ENCODE measurements at regions not wholly inside any gene's neighbourhood (a gene's known extent, or its start where the extent isn't known, plus 50 kb on each side); places are given as distances from the start of the nearest gene placed in this dataset.

GRCh38 chr3:168442502-168442901 lies 346.8 kb upstream of the GOLIM4 start:
- Histone ChIP-seq H4K8ac (ENCODE audit: low read depth in 2 of 2, low read length in 2 of 2) (no peak overlapping the region), H4K5ac (ENCODE audit: low read depth, low read length) (no peak overlapping the region), H3K4me3 (ENCODE audit: insufficient read depth, low read depth, low read length) (no peak overlapping the region), H2BK20ac (ENCODE audit: low read depth, low read length) (no peak overlapping the region), H3K18ac (ENCODE audit: low read depth, low read length) (no peak overlapping the region), H3K4me1 (ENCODE audit: control insufficient read depth, insufficient read depth, low read length) (no peaks in the 10 kb centered on the region), H3K9ac (ENCODE audit: low read depth, low read length) (no peak overlapping the region), H3K79me1 (ENCODE audit: low read depth in 1 of 2, low read length in 2 of 2) (no peaks in the 10 kb centered on the region), H3K14ac (replicated peaks; ENCODE audit: low read depth, low read length) (no peak overlapping the region), H3K9me3 (ENCODE audit: control insufficient read depth, insufficient read depth, low read length) (no peaks in the 10 kb centered on the region), H3K23ac (ENCODE audit: low read depth, low read length) (no peak overlapping the region), H3K36me3 (ENCODE audit: control insufficient read depth, insufficient read depth, low read length) (no peaks in the 10 kb centered on the region), H3K27ac (ENCODE audit: insufficient read depth, low read length) (no peak overlapping the region), H2AFZ (replicated peaks; ENCODE audit: low read length, poor library complexity) (no peak overlapping the region), H3K9me1 (ENCODE audit: insufficient read depth, low read length) (no peaks in the 10 kb centered on the region), H3K56ac (ENCODE audit: extremely low read depth, insufficient read depth, low read length) (no peak overlapping the region), H3K4ac (ENCODE audit: low read depth, low read length) (no peak overlapping the region), H3K27me3 (ENCODE audit: control insufficient read depth, insufficient read depth, low read length) (no peaks in the 10 kb centered on the region), H2AK5ac (ENCODE audit: low read depth, low read length) (no peak overlapping the region), H4K91ac (ENCODE audit: insufficient read depth, low read depth, low read length) (no peak overlapping the region), H4K20me1 (ENCODE audit: insufficient read depth, low read length) (no peaks in the 10 kb centered on the region), H2BK5ac (ENCODE audit: low read depth, low read length, poor library complexity, severe bottlenecking) (no peak overlapping the region), H3K4me2 (ENCODE audit: low read depth, low read length) (no peak overlapping the region), H2AK9ac (replicated peaks; ENCODE audit: low read depth, low read length, poor library complexity) (no peak overlapping the region), H2BK15ac (ENCODE audit: low read depth, low read length) (no peak overlapping the region), H2BK120ac (ENCODE audit: low read depth, low read length) (no peak overlapping the region)
- DNase-seq (no peak), ATAC-seq (ENCODE audit: low read depth) (no peak)
- CTCF ChIA-PET = no interaction called here
- intact Hi-C loops (cut with micrococcal nuclease) (no loop called here), in situ Hi-C loops (cut with MboI; ENCODE audit: low sequenced_read_pairs) (no loop called here), dilution Hi-C loops (cut with HindIII; ENCODE audit: low sequenced_read_pairs, unreplicated experiment) (no loop called here)
- no CpG with 5 or more reads among the region's 2 CpGs for WGBS, 2 experiments (ENCODE audit: extremely low coverage in 2 of 2, insufficient read length in 1 of 2)
- no peak for TF ChIP-seq RAD21 (IDR thresholded peaks at IDR 0.05; ENCODE audit: low read length)
- no peak for TF ChIP-seq RFX5 (IDR thresholded peaks at IDR 0.05; ENCODE audit: low read depth, low read length)
- TF ChIP-seq CEBPB (IDR thresholded peaks at IDR 0.05; ENCODE audit: low read depth, low read length) = no peak
- no peak for TF ChIP-seq MAZ (IDR thresholded peaks at IDR 0.05; ENCODE audit: borderline replicate concordance, low read depth, low read length)
- no peak for TF ChIP-seq NFE2L2 (IDR thresholded peaks at IDR 0.05; ENCODE audit: low read depth, low read length)
- TF ChIP-seq SMC3 (IDR thresholded peaks at IDR 0.05; ENCODE audit: low read depth, low read length) = no peak
- no peak for TF ChIP-seq POLR2A (IDR thresholded peaks at IDR 0.05; ENCODE audit: low read depth, low read length)
- TF ChIP-seq MXI1 (IDR thresholded peaks at IDR 0.05; ENCODE audit: borderline replicate concordance, low read depth, low read length) = no peak
- no peak for TF ChIP-seq CHD1 (IDR thresholded peaks at IDR 0.05; ENCODE audit: low read depth, low read length)
- no peak for TF ChIP-seq FOS (IDR thresholded peaks at IDR 0.05; ENCODE audit: low read depth, low read length)
- TF ChIP-seq USF2 (IDR thresholded peaks at IDR 0.05; ENCODE audit: low read depth, low read length) = no peak
- no peak for TF ChIP-seq CTCF (conservative IDR thresholded peaks at IDR 0.05; ENCODE audit: low read depth, low read length)
- no peak for TF ChIP-seq ELK1 (IDR thresholded peaks at IDR 0.05; ENCODE audit: borderline replicate concordance, low read depth, low read length)
- no peak for TF ChIP-seq RCOR1 (IDR thresholded peaks at IDR 0.05; ENCODE audit: insufficient replicate concordance, low read length)
- no peak for TF ChIP-seq BHLHE40 (IDR thresholded peaks at IDR 0.05; ENCODE audit: low read depth, low read length)
- TF ChIP-seq MAFK (IDR thresholded peaks at IDR 0.05; ENCODE audit: low read depth, low read length) = no peak
- POLR2A ChIA-PET (ENCODE audit: unreplicated experiment) = no interaction called here
- BruUV-seq (replicated peaks) = no TSS peak
